ENCODE measurements at regions not wholly inside any gene's neighbourhood (a gene's known extent, or its start where the extent isn't known, plus 50 kb on each side); places are given as distances from the start of the nearest gene placed in this dataset.

- no peak overlapping the region for H3K27ac ChIP-seq (ENCODE audit: low read depth, low read length)
- no peaks in the 10 kb centered on the region for H3K36me3 ChIP-seq (ENCODE audit: control insufficient read depth in 3 of 3, insufficient read depth in 3 of 3, low read length in 3 of 3)
- no peaks in the 10 kb centered on the region for H3K9me3 ChIP-seq (ENCODE audit: control insufficient read depth in 3 of 3, low read length in 3 of 3)
- no peaks in the 10 kb centered on the region for H3K27me3 ChIP-seq (ENCODE audit: control insufficient read depth in 3 of 3, insufficient read depth in 3 of 3, low read length in 3 of 3)
- H3K4me3 ChIP-seq (ENCODE audit: low read length in 3 of 3) = no peak overlapping the region
- H3K9ac ChIP-seq (ENCODE audit: low read depth in 1 of 3, low read length in 3 of 3) = no peak overlapping the region
- H3K4me1 ChIP-seq (ENCODE audit: control insufficient read depth in 3 of 3, insufficient read depth in 3 of 3, low read length in 3 of 3) = no peaks in the 10 kb centered on the region
Observed at GRCh38 chrX:22389556-22390179, 117.0 kb downstream of the CBLL2 start.

GRCh38 chrX:22392133-22392948 lies 119.6 kb downstream of the CBLL2 start:
- no peak overlapping the region for H3K27ac ChIP-seq (ENCODE audit: low read depth, low read length)
- no peak overlapping the region for H3K9ac ChIP-seq (ENCODE audit: low read depth in 1 of 3, low read length in 3 of 3)
- no peak overlapping the region for H3K4me3 ChIP-seq (ENCODE audit: low read length in 3 of 3)
- no peaks in the 10 kb centered on the region for H3K27me3 ChIP-seq (ENCODE audit: control insufficient read depth in 3 of 3, insufficient read depth in 3 of 3, low read length in 3 of 3)
- H3K4me1 ChIP-seq (ENCODE audit: control insufficient read depth in 3 of 3, insufficient read depth in 3 of 3, low read length in 3 of 3) = no peaks in the 10 kb centered on the region
- no peaks in the 10 kb centered on the region for H3K9me3 ChIP-seq (ENCODE audit: control insufficient read depth in 3 of 3, low read length in 3 of 3)
- no peaks in the 10 kb centered on the region for H3K36me3 ChIP-seq (ENCODE audit: control insufficient read depth in 3 of 3, insufficient read depth in 3 of 3, low read length in 3 of 3)

GRCh38 chrX:22395372-22395771 lies 122.7 kb downstream of the CBLL2 start:
- H3K9ac ChIP-seq (ENCODE audit: low read depth in 1 of 3, low read length in 3 of 3) = no peak overlapping the region
- H3K36me3 ChIP-seq (ENCODE audit: control insufficient read depth in 3 of 3, insufficient read depth in 3 of 3, low read length in 3 of 3) = no peaks in the 10 kb centered on the region
- H3K27ac ChIP-seq (ENCODE audit: low read depth, low read length) = no peak overlapping the region
- no peaks in the 10 kb centered on the region for H3K27me3 ChIP-seq (ENCODE audit: control insufficient read depth in 3 of 3, insufficient read depth in 3 of 3, low read length in 3 of 3)
- no peaks in the 10 kb centered on the region for H3K4me1 ChIP-seq (ENCODE audit: control insufficient read depth in 3 of 3, insufficient read depth in 3 of 3, low read length in 3 of 3)
- H3K9me3 ChIP-seq (ENCODE audit: control insufficient read depth in 3 of 3, low read length in 3 of 3) = no peaks in the 10 kb centered on the region
- no peak overlapping the region for H3K4me3 ChIP-seq (ENCODE audit: low read length in 3 of 3)

GRCh38 chrX:22396408-22396807 lies 123.7 kb downstream of the CBLL2 start:
- Histone ChIP-seq H3K4me3 (ENCODE audit: low read length in 3 of 3) (no peak overlapping the region), H3K9ac (ENCODE audit: low read depth in 1 of 3, low read length in 3 of 3) (no peak overlapping the region), H3K9me3 (ENCODE audit: control insufficient read depth in 3 of 3, low read length in 3 of 3) (no peaks in the 10 kb centered on the region), H3K27ac (ENCODE audit: low read depth, low read length) (no peak overlapping the region), H3K27me3 (ENCODE audit: control insufficient read depth in 3 of 3, insufficient read depth in 3 of 3, low read length in 3 of 3) (no peaks in the 10 kb centered on the region), H3K4me1 (ENCODE audit: control insufficient read depth in 3 of 3, insufficient read depth in 3 of 3, low read length in 3 of 3) (no peaks in the 10 kb centered on the region), H3K36me3 (ENCODE audit: control insufficient read depth in 3 of 3, insufficient read depth in 3 of 3, low read length in 3 of 3) (no peaks in the 10 kb centered on the region)

- H3K9ac ChIP-seq (ENCODE audit: low read depth in 1 of 3, low read length in 3 of 3) = no peak overlapping the region
- no peaks in the 10 kb centered on the region for H3K27me3 ChIP-seq (ENCODE audit: control insufficient read depth in 3 of 3, insufficient read depth in 3 of 3, low read length in 3 of 3)
- no peaks in the 10 kb centered on the region for H3K36me3 ChIP-seq (ENCODE audit: control insufficient read depth in 3 of 3, insufficient read depth in 3 of 3, low read length in 3 of 3)
- H3K27ac ChIP-seq (ENCODE audit: low read depth, low read length) = no peak overlapping the region
- no peaks in the 10 kb centered on the region for H3K4me1 ChIP-seq (ENCODE audit: control insufficient read depth in 3 of 3, insufficient read depth in 3 of 3, low read length in 3 of 3)
- no peaks in the 10 kb centered on the region for H3K9me3 ChIP-seq (ENCODE audit: control insufficient read depth in 3 of 3, low read length in 3 of 3)
- no peak overlapping the region for H3K4me3 ChIP-seq (ENCODE audit: low read length in 3 of 3)
Observed at GRCh38 chrX:22397566-22397965, 124.9 kb downstream of the CBLL2 start.

- Histone ChIP-seq H3K4me3 (ENCODE audit: low read length in 3 of 3) (no peak overlapping the region), H3K36me3 (ENCODE audit: control insufficient read depth in 3 of 3, insufficient read depth in 3 of 3, low read length in 3 of 3) (no peaks in the 10 kb centered on the region), H3K4me1 (ENCODE audit: control insufficient read depth in 3 of 3, insufficient read depth in 3 of 3, low read length in 3 of 3) (no peaks in the 10 kb centered on the region), H3K27me3 (ENCODE audit: control insufficient read depth in 3 of 3, insufficient read depth in 3 of 3, low read length in 3 of 3) (no peaks in the 10 kb centered on the region), H3K27ac (ENCODE audit: low read depth, low read length) (no peak overlapping the region), H3K9me3 (ENCODE audit: control insufficient read depth in 3 of 3, low read length in 3 of 3) (no peaks in the 10 kb centered on the region), H3K9ac (ENCODE audit: low read depth in 1 of 3, low read length in 3 of 3) (no peak overlapping the region)
Observed at GRCh38 chrX:22399437-22400192, 126.9 kb downstream of the CBLL2 start.

GRCh38 chrX:22404297-22404696 lies 131.6 kb downstream of the CBLL2 start:
- no peak overlapping the region for H3K4me3 ChIP-seq (ENCODE audit: low read length in 3 of 3)
- H3K36me3 ChIP-seq (ENCODE audit: control insufficient read depth in 3 of 3, insufficient read depth in 3 of 3, low read length in 3 of 3) = no peaks in the 10 kb centered on the region
- H3K27ac ChIP-seq (ENCODE audit: low read depth, low read length) = no peak overlapping the region
- no peaks in the 10 kb centered on the region for H3K9me3 ChIP-seq (ENCODE audit: control insufficient read depth in 3 of 3, low read length in 3 of 3)
- no peaks in the 10 kb centered on the region for H3K4me1 ChIP-seq (ENCODE audit: control insufficient read depth in 3 of 3, insufficient read depth in 3 of 3, low read length in 3 of 3)
- no peak overlapping the region for H3K9ac ChIP-seq (ENCODE audit: low read depth in 1 of 3, low read length in 3 of 3)
- no peaks in the 10 kb centered on the region for H3K27me3 ChIP-seq (ENCODE audit: control insufficient read depth in 3 of 3, insufficient read depth in 3 of 3, low read length in 3 of 3)

- Histone ChIP-seq H3K27me3 (ENCODE audit: control insufficient read depth in 3 of 3, insufficient read depth in 3 of 3, low read length in 3 of 3) (no peaks in the 10 kb centered on the region), H3K4me1 (ENCODE audit: control insufficient read depth in 3 of 3, insufficient read depth in 3 of 3, low read length in 3 of 3) (no peaks in the 10 kb centered on the region), H3K27ac (ENCODE audit: low read depth, low read length) (no peak overlapping the region)
Observed at GRCh38 chrX:22406201-22406737, 133.6 kb downstream of the CBLL2 start.

GRCh38 chrX:22409418-22409817 lies 136.7 kb downstream of the CBLL2 start:
- Histone ChIP-seq H3K4me1 (ENCODE audit: control insufficient read depth in 3 of 3, insufficient read depth in 3 of 3, low read length in 3 of 3) (no peaks in the 10 kb centered on the region), H3K9ac (ENCODE audit: low read depth in 1 of 3, low read length in 3 of 3) (no peak overlapping the region), H3K4me3 (ENCODE audit: low read length in 3 of 3) (no peak overlapping the region), H3K27me3 (ENCODE audit: control insufficient read depth in 3 of 3, insufficient read depth in 3 of 3, low read length in 3 of 3) (peaks cover 0 to 4% (median 0%) of the 10 kb centered on the region in 3 donors), H3K36me3 (ENCODE audit: control insufficient read depth in 3 of 3, insufficient read depth in 3 of 3, low read length in 3 of 3) (no peaks in the 10 kb centered on the region), H3K9me3 (ENCODE audit: control insufficient read depth in 3 of 3, low read length in 3 of 3) (no peaks in the 10 kb centered on the region), H3K27ac (ENCODE audit: low read depth, low read length) (no peak overlapping the region)

More at GRCh38 chrX:22406201-22406737, 133.6 kb downstream of the CBLL2 start:
- H3K9ac ChIP-seq (ENCODE audit: low read depth in 1 of 3, low read length in 3 of 3) = no peak overlapping the region
- H3K4me3 ChIP-seq (ENCODE audit: low read length in 3 of 3) = no peak overlapping the region
- no peaks in the 10 kb centered on the region for H3K36me3 ChIP-seq (ENCODE audit: control insufficient read depth in 3 of 3, insufficient read depth in 3 of 3, low read length in 3 of 3)
- H3K9me3 ChIP-seq (ENCODE audit: control insufficient read depth in 3 of 3, low read length in 3 of 3) = no peaks in the 10 kb centered on the region

Measured in skeletal muscle tissue (tissue), 3 donors.